Fibroblast of the aortic adventitia (primary cell): ENCODE measurements at regions not wholly inside any gene's neighbourhood (a gene's known extent, or its start where the extent isn't known, plus 50 kb on each side); places are given as distances from the start of the nearest gene placed in this dataset.

ENCODE experiments used
- DNase-seq: peaks from one replicate; pipeline ENCODE4 v3.0.0-alpha.2; 2010; ENCODE audit warnings: low read depth
- H3K4me3 ChIP-seq: 2 replicates; pipeline ENCODE4 v1.5.1; 2011; ENCODE audit warnings: low read depth, mild to moderate bottlenecking, control low read depth, low read length, moderate library complexity
- TF ChIP-seq, protein P1 (sequence below): IDR thresholded peaks from 2 replicates; pipeline ENCODE4 v1.5.1; 2011; ENCODE audit warnings: mild to moderate bottlenecking, low read length, control low read depth, inconsistent platforms; ENCODE audit not compliant: insufficient read depth

DNA sequence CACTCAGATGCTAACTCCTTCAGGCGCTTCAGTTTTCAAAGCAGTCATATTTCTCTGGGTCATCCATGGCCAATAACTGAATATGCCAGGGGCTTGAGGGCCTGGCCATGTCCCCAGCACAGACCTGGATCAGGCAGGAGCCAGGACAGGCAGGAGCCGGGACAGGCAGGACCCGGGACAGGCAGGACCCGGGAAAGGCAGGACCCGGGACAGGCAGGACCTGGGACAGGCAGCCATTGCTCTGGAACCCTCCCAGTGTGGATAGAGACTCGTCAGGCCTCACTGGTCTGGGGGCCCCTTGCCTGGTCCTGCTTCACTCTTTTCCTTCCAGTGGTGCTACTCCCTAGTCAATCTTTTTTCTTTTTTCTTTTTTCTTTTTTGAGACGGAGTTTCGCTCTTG is 117.5 kb upstream of the TEX51 start:
- no peak overlapping the region for H3K4me3 ChIP-seq
- no peak for DNase-seq
- TF ChIP-seq, protein P1, sequence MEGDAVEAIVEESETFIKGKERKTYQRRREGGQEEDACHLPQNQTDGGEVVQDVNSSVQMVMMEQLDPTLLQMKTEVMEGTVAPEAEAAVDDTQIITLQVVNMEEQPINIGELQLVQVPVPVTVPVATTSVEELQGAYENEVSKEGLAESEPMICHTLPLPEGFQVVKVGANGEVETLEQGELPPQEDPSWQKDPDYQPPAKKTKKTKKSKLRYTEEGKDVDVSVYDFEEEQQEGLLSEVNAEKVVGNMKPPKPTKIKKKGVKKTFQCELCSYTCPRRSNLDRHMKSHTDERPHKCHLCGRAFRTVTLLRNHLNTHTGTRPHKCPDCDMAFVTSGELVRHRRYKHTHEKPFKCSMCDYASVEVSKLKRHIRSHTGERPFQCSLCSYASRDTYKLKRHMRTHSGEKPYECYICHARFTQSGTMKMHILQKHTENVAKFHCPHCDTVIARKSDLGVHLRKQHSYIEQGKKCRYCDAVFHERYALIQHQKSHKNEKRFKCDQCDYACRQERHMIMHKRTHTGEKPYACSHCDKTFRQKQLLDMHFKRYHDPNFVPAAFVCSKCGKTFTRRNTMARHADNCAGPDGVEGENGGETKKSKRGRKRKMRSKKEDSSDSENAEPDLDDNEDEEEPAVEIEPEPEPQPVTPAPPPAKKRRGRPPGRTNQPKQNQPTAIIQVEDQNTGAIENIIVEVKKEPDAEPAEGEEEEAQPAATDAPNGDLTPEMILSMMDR: no peak

DNA sequence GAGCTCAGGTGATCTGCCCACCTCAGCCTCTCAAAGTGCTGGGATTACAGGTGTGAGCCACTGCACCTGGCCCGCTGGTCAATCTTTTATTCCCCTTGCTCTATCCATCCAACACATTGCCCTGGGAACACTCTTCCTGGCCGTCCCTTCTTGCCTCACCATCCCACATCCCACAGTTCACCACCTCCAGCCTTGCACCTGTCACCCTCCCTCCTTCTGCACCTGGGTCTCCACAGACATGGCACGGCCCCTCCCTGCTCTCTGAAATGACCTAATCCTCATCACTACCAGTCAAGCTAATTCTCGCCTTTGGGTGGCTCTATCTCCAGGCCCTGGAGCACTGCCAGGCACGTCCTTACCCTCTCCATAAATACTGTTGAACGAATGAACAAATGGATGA is 116.9 kb upstream of the TEX51 start:
- TF ChIP-seq, protein P1: no peak
- no peak overlapping the region for H3K4me3 ChIP-seq
- DNase-seq: no peak

DNA sequence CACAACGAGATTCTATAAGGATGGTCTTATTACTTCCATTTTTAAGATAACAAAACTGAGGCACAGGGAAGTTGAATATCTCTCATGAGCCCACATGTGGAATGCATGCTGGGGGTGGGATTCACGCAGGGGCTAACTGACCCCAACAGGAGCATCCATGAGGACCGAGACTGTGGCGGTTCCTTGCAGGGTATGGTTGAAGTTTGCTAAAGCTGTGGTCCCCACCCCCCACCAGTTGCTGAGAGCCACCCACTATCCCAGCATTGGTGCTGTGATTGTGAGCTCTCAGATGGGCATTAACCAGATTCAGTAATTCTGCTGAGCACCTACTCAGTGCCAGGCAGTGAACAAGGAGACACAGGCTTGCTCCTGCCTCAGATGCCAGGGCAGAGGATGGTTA is 116.0 kb upstream of the TEX51 start:
- H3K4me3 ChIP-seq: no peak overlapping the region
- TF ChIP-seq, protein P1: no peak
- no peak for DNase-seq

DNA sequence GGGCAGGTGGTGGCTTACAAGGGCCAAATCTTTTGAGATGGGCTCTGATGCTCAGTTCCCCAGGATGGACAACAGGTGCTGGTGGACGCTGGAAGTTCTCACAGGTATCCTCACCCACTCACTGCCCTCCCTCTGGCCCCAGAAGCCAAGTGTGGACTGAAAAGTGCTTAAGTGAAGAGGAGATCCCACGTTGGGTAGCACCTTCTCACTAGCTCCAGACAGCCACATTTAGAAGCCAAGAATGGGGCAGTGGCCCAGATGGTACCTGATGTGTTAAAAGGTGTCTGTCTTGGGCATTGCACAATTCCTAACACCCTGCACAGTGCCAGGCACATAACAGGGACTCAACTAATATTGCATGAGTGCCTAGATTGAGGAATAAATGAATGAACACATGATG is 115.3 kb upstream of the TEX51 start:
- TF ChIP-seq, protein P1: no peak
- H3K4me3 ChIP-seq: no peak overlapping the region
- DNase-seq: no peak

DNA sequence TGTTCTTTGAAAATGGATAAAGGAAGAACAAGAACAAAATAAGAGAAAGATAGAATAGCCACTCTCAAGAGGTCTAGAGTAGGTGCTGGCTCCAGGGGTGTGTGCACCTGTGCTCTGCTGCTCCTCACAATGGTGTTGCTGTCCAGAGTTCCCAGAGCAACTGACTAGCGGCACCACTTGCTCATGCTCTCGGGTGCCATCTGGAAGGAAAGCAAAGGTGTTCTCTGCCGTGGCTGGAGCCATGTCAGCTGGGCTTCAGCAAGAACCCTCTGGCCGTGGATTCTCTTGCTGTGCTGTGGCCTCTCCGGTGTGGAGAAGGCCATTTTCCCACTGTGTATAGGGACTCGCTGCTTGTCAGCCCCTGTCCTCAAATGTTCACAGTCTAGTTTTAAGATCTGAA is 114.6 kb upstream of the TEX51 start:
- no peak for DNase-seq
- no peak overlapping the region for H3K4me3 ChIP-seq
- TF ChIP-seq, protein P1: no peak

DNA sequence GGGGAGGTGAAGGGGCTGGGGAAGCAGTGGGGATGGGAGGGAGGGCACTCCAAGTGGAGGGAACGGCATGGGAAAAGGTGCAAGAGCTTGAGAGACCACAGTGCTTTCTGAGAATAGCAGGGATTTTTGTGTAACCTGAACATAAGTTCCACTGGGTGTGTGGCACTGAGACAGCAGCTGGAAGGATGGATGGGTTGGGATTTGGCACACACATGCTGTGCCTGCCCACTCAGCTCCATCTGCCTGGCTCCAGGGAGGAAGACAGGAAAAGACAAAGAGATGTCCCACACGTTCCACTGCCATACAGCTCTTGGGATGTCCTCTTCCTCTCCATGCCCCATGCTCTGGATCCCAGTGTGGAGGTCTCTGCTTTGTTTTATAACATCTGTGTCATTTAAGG is 114.1 kb upstream of the TEX51 start:
- TF ChIP-seq, protein P1: no peak
- no peak for DNase-seq
- H3K4me3 ChIP-seq: no peak overlapping the region

DNA sequence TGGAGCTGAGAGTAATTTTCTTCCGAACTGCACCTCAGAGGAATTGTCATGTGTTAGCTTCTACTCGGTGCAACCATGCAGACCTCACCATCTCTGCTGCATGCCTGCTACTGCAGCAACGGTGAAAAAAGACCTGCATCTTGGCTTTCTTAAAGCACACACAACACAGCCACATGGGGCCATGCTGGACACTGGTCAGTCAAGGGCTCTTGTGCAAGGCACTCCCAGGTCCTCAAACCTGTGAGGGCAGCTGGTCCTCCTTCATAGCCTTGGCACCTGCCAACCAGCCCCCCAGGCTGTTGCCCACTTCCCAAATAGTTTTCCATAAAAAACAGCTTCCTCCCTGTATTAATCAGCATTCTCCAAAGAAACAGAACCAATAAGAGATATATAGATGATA is 113.5 kb upstream of the TEX51 start:
- no peak for DNase-seq
- no peak overlapping the region for H3K4me3 ChIP-seq
- TF ChIP-seq, protein P1: no peak
